PC-9 (cell line): ENCODE measurements at regions not wholly inside any gene's neighbourhood (a gene's known extent, or its start where the extent isn't known, plus 50 kb on each side); places are given as distances from the start of the nearest gene placed in this dataset.
A peak's percentile ranks its signal among the peaks of the same experiment; 100 is the strongest.

Experiments
- BruUV-seq: library from RNA; stranded (reverse); fragments of 400-500 nt; replicated peaks from 2 replicates; lab custom pipeline; 2021; lab: Mats Ljungman, UMichigan
- CTCF ChIA-PET: fragments of 300-600 bp; sonication (Branson Sonifier 250); formaldehyde crosslinking; loops from one replicate; lab custom pipeline; 2022; ENCODE audit warnings: antibody characterized with exemption; lab: Charles Lee
- POLR2A ChIA-PET: fragments of 300-600 bp; sonication (Branson Sonifier 250); formaldehyde crosslinking; loops from one replicate; lab custom pipeline; 2022; ENCODE audit warnings: antibody characterized with exemption; ENCODE audit not compliant: unreplicated experiment; lab: Charles Lee
- DNase-seq, 2 experiments: peaks; one replicate each; pipeline versions ENCODE4 v3.0.0 to v3.0.0-alpha.2; 2015 to 2022; ENCODE audit warnings: mixed read lengths in 1 of 2
- H2AFZ ChIP-seq: fragments of 200-600 bp; sonication (generic); 2 replicates; pipeline ENCODE4 v1.8.1; 2017; ENCODE audit warnings: antibody characterized with exemption
- H3F3A ChIP-seq: fragments of 200-600 bp; sonication (generic); 2 replicates; pipeline ENCODE4 v1.8.1; 2017; ENCODE audit warnings: antibody characterized with exemption, mild to moderate bottlenecking, low read depth; ENCODE audit not compliant: insufficient read depth
- H3K27ac ChIP-seq: fragments of 200-600 bp; sonication (generic); 2 replicates; pipeline ENCODE4 v1.6.1; 2016; ENCODE audit warnings: mixed run types
- H3K27me3 ChIP-seq: fragments of 200-600 bp; sonication (generic); 2 replicates; pipeline ENCODE4 v1.6.1; 2016; ENCODE audit warnings: low read depth, mixed run types; ENCODE audit not compliant: insufficient read depth
- H3K36me3 ChIP-seq: fragments of 200-600 bp; sonication (generic); 2 replicates; pipeline ENCODE4 v1.6.1; 2016; ENCODE audit warnings: low read depth, mixed run types
- H3K4me1 ChIP-seq: fragments of 200-600 bp; sonication (generic); replicated peaks from 2 replicates; pipeline ENCODE4 v1.6.1; 2016; ENCODE audit warnings: mixed run types; ENCODE audit not compliant: insufficient read depth
- H3K4me2 ChIP-seq: fragments of 200-600 bp; sonication (generic); 2 replicates; pipeline ENCODE4 v1.6.1; 2017; ENCODE audit warnings: mixed run types
- H3K4me3 ChIP-seq: fragments of 200-600 bp; sonication (generic); 2 replicates; pipeline ENCODE4 v1.6.1; 2016; ENCODE audit warnings: mixed run types
- H3K79me2 ChIP-seq: fragments of 200-600 bp; sonication (generic); 2 replicates; pipeline ENCODE4 v1.6.1; 2017; ENCODE audit warnings: low read depth, mixed run types
- H3K9me2 ChIP-seq: fragments of 200-600 bp; sonication (generic); 2 replicates; pipeline ENCODE4 v1.8.1; 2017; ENCODE audit warnings: mild to moderate bottlenecking; ENCODE audit not compliant: insufficient read depth
- H3K9me3 ChIP-seq: fragments of 200-600 bp; sonication (generic); 2 replicates; pipeline ENCODE4 v1.8.1; 2016; ENCODE audit warnings: low read depth; ENCODE audit not compliant: insufficient read depth
- H4K20me1 ChIP-seq: fragments of 200-600 bp; sonication (generic); 2 replicates; pipeline ENCODE4 v1.8.1; 2017; ENCODE audit not compliant: insufficient read depth
- EZH2 ChIP-seq: fragments of 200-600 bp; sonication (generic); IDR thresholded peaks from 2 replicates; pipeline ENCODE4 v1.8.0; 2017; ENCODE audit warnings: antibody characterized with exemption, low read depth
- intact Hi-C: fragments of 100-400 bp; cut with micrococcal nuclease; formaldehyde crosslinking; loops from one replicate; pipeline ENCODE4 v1.10.0; 2022; ENCODE audit not compliant: unreplicated experiment
- TF ChIP-seq, protein P1 (sequence below): fragments of 200-600 bp; sonication (generic); conservative IDR thresholded peaks from 2 replicates; pipeline ENCODE4 v1.6.1; 2017; ENCODE audit warnings: mixed run types, antibody characterized with exemption, mild to moderate bottlenecking, moderate library complexity

DNA sequence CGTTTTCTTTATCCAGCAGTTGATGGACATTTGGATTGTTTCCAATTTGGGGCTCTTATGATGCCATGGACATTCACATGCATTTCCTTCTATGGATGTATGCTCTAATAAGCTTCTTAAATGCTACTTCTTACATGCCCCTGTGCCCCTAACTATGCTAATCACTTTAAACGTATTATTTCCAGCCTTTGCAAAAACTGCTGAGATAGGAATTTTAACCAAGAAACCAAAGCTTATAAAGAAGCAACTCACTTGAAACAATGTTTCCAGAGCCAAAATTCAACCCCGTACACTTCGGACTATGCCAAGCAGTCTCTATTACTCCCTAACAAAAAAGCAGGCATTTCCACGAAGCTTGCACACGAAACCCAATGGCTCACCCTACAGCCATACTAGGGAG lies 545.6 kb upstream of the WWC1 start:
- Histone ChIP-seq H4K20me1 (no peaks in the 10 kb centered on the region), H3F3A (no peaks in the 10 kb centered on the region), H3K27ac (no peak overlapping the region), H2AFZ (no peak overlapping the region), H3K79me2 (no peaks in the 10 kb centered on the region), H3K9me2 (0 out of 2 replicates have a peak, but pooled peaks cover 7% of the 10 kb centered on the region), H3K4me2 (no peak overlapping the region), H3K36me3 (no peaks in the 10 kb centered on the region), H3K4me3 (no peak overlapping the region), H3K27me3 (no peaks in the 10 kb centered on the region), H3K4me1 (peaks cover 17% of the 10 kb centered on the region), H3K9me3 (no peaks in the 10 kb centered on the region; the same call in 1 of the 2 replicates)
- no TSS peak for BruUV-seq
- ChIA-PET CTCF (no interaction called here), POLR2A (no interaction called here)
- no peak for DNase-seq
- no peak for TF ChIP-seq EZH2
- TF ChIP-seq, protein P1, sequence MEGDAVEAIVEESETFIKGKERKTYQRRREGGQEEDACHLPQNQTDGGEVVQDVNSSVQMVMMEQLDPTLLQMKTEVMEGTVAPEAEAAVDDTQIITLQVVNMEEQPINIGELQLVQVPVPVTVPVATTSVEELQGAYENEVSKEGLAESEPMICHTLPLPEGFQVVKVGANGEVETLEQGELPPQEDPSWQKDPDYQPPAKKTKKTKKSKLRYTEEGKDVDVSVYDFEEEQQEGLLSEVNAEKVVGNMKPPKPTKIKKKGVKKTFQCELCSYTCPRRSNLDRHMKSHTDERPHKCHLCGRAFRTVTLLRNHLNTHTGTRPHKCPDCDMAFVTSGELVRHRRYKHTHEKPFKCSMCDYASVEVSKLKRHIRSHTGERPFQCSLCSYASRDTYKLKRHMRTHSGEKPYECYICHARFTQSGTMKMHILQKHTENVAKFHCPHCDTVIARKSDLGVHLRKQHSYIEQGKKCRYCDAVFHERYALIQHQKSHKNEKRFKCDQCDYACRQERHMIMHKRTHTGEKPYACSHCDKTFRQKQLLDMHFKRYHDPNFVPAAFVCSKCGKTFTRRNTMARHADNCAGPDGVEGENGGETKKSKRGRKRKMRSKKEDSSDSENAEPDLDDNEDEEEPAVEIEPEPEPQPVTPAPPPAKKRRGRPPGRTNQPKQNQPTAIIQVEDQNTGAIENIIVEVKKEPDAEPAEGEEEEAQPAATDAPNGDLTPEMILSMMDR, result no peak
- intact Hi-C loops, result no loop called here

GRCh38 chr5:167750586-167750985 lies 540.9 kb upstream of the WWC1 start:
- BruUV-seq, result no TSS peak
- Histone ChIP-seq H2AFZ (0 out of 2 replicates have a peak overlapping the region, but pooled peaks have one; percentile 52), H3K79me2 (no peaks in the 10 kb centered on the region), H3K9me2 (0 out of 2 replicates have a peak, but pooled peaks cover 7% of the 10 kb centered on the region), H3F3A (no peaks in the 10 kb centered on the region), H3K27me3 (no peaks in the 10 kb centered on the region), H3K4me3 (no peak overlapping the region), H3K9me3 (no peaks in the 10 kb centered on the region), H3K36me3 (no peaks in the 10 kb centered on the region), H3K4me2 (no peak overlapping the region), H3K4me1 (no peaks in the 10 kb centered on the region), H4K20me1 (no peaks in the 10 kb centered on the region), H3K27ac (no peak overlapping the region)
- TF ChIP-seq EZH2, result no peak
- TF ChIP-seq, protein P1, result no peak
- CTCF ChIA-PET, result no interaction called here
- intact Hi-C loops, result no loop called here
- no peak for DNase-seq
- POLR2A ChIA-PET, result no interaction called here

DNA sequence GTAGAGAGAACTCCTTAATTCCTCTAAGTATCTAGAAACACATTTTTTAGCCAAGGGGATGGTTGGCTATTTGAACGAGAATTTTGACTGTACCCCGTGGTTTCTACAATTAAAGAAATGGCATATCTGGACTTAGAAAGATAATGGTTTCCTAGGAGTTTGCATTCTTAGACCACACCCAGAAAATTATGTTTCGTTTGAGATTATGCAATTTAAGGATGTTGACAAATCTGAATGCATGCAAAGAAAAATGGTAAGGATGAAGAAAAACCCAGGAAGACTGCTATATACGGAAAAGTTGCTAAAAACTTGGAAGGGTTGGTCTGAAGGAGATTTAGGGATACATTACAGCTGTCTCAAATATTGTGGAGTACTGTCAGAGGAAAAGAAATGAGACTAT lies 538.5 kb upstream of the WWC1 start:
- no peak for DNase-seq
- CTCF ChIA-PET, result no interaction called here
- Histone ChIP-seq H3K4me3 (no peak overlapping the region), H3K4me2 (no peak overlapping the region), H2AFZ (no peak overlapping the region), H3F3A (no peaks in the 10 kb centered on the region), H3K9me2 (0 out of 2 replicates have a peak, but pooled peaks cover 4% of the 10 kb centered on the region), H3K27ac (no peak overlapping the region), H3K4me1 (no peaks in the 10 kb centered on the region), H3K27me3 (no peaks in the 10 kb centered on the region), H3K9me3 (0 out of 2 replicates have a peak, but pooled peaks cover 5% of the 10 kb centered on the region), H4K20me1 (no peaks in the 10 kb centered on the region), H3K79me2 (no peaks in the 10 kb centered on the region), H3K36me3 (no peaks in the 10 kb centered on the region)
- POLR2A ChIA-PET, result no interaction called here
- TF ChIP-seq, protein P1, result no peak
- TF ChIP-seq EZH2, result no peak
- intact Hi-C loops, result no loop called here
- no TSS peak for BruUV-seq
